ENCODE measurements at regions not wholly inside any gene's neighbourhood (a gene's known extent, or its start where the extent isn't known, plus 50 kb on each side); places are given as distances from the start of the nearest gene placed in this dataset.

DNA sequence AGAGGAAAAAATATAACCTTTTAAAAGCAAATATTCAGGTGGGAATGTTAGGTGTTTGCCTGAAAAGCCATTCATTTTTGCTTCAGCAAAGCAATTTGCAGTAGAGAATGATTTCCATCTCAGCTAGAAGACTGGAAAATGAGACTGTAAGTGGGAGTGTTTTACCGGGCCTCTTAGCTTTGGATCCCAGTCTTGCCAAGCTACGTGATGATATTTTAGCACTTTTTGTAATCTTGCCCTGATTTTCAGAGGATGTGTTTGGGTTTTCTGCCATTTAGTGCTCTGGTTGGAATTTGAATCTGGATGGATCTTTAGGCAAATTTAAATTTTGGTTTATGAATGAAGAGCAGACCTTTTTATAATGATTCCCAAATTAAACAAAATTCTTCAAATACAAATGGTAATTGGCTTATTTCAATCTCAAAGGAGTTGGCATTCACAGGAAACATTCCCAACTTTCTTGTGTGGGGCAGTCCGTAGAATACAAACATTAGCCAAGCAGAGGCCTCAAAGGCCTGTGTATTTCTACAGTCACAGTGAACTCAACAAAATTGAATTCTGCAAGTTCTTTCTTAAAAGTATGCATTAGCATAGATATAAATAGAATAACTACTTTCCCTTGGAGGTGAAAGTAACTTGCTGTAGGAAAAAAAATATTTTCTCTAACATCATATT, 646.4 kb downstream of the CDY2B start:
- DNase-seq, result no peak

DNA sequence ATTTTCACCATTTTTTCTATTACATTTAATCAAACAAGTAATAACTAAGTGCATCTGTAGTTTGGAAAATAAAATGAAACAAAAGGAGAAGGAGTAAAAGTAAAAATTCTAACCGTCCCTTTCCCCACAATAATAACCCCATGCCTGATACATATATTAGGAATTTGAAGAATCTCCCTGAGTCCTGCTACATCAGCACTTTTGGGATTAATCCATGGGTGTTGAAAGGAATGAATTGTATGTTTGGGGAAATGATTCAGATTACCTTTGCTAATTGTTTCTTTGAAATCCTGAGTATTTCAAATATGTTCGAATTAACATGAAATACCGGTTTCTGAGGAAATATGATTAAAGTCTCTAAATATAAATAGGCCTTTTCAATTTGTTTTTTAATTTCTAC, 648.0 kb downstream of the CDY2B start:
- DNase-seq, result no peak

DNA sequence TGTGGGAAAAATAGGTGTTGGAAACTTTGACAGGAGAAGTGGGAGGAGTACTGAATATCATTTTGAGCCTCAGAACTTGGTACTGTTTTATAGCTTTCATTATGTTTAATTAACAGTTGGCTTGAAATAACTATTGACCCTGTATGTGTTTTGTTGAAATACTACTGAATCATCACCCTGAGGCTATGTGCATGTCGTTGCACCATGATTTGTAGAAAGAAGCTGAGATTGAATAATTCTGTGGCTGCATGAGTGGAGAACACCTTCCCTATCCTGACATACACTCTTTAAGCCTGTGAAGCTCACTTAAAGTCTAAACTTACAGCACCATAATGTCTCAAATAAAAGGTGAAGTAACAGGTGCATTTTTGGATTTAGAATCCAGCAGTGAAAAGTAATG, 656.5 kb downstream of the CDY2B start:
- no peak for DNase-seq

DNA sequence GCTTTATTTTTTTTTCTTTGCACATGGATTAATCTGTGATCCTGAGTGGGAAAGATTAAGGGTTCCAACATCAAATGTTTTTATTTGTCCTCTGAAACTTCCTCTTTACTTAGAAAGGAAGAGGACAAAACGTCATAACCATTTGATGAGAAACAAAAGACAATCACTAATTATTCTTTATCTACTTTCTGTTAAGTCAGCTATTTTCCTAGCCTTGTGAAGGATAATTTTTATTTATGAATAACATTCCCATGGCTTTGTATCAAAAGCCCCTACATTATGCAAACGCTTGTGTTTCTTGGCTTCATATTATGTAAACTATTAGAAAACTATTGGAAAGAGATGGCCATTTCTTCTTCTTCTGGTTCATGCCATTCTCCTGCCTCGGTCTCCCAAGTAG, 677.6 kb downstream of the CDY2B start:
- no peak for DNase-seq

DNA sequence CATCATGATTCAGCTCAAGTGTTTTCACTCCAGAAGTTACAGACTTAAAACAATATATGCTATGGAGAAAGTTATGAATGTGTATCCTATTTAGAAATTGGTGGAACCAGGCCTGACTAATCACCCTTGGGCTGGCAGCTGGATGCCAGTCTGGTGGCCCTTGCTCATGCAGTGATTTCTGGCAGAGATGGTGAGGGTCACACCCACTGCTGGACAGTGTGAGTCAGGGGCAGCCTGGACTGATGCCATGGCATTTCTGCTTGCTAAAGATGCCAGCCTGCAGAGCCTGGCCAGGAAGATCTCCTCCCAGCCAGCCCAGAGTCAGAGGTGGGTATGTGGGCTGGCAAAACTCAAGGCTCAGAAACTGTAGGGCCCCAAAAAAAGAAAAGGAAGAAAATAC, 695.7 kb downstream of the CDY2B start:
- no peak for DNase-seq

DNA sequence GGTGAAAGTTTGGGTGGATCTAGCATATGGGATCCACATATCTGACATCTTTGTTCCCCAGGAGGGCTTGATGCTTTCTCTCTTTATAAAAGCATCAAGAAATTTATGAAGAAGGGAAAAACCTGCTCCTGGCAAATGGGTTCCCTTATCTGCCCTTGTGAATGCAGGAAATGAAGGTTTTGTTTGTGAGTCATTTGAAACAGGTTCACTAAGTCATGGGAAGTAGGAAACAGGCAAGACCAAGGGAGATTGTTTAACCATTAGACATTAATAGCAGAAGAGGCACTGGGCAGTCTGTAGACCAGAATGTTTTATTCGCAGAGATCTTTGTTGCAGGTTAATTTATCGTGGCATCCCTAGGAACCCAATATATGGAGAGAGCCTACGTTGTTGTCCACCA, 713.1 kb downstream of the CDY2B start:
- DNase-seq, result no peak

DNA sequence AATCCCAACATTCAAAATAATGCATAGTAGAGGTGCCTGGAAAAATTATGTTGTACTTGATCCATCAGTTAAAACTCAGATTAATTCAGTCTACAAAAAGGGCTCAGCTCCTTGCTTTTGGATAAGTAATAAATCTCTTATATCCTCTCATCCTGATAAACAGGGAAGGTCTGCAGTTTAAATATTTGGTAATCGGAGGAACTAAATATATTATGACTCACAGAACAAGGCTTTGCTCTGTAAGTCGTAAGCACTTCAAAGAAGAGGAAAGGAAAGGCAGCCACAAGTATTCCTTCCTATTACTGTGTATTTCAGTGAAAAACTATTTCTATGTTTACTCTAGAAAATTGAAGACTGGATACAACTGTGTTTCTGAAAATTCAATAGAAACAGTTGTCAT, 757.9 kb downstream of the CDY2B start:
- no peak for DNase-seq

DNA sequence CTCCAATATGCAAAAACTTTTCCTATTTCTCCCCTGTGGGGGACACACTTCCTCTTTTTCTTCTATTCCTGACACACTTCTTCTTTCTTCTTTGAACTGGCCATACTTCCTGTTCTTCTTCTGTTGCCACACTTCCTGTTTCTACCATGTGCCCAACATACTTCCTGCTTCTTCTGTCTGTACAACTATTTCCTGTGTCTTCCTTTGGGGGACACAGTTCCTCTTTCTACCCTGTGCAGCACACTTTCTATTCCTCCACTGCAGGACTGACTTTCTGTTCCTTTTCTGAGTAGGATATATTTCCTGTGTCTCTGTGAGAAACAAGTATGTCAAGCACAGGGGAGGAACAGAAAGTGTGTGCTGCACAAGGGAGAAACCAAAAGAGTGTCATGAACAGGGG, 794.7 kb downstream of the CDY2B start:
- no peak for DNase-seq

DNA sequence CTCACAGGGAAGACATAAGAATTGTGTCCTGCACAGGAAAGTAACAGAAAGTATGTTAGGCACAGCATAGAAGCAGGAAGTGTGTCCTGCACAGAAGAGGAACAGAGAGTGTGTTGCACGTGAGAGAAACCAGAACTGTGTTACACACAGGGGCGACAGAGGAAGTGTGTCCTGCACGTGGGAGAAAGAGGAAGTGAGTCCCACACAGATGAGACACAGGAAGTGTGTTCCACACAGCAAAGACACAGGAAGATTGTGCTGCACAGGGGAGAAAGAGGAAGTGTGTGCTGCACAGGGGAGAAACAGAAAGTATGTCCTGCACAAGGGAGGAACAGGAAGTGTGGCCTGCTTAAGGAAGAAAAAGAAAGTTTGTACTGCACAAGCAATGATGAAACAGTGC, 800.1 kb downstream of the CDY2B start:
- DNase-seq, result no peak

DNA sequence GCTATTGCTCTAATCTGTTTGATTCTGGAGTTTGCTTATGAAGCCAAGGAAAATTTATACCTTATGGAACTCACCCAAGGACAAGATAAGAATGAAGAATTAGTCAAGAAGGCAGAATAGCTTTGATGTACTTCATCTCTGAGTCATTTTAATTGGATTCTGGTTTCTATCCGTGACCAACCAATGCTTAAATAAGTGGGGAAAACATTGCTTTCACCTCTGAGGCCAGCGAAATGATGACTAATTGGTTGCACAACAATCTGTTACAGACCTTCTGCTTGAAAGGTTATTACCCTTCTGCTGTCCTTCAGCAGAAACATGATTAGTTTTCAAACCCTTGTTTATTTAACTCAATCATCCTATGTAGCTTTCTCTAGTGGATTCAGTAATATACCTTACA, 812.7 kb downstream of the CDY2B start:
- DNase-seq, result no peak

DNA sequence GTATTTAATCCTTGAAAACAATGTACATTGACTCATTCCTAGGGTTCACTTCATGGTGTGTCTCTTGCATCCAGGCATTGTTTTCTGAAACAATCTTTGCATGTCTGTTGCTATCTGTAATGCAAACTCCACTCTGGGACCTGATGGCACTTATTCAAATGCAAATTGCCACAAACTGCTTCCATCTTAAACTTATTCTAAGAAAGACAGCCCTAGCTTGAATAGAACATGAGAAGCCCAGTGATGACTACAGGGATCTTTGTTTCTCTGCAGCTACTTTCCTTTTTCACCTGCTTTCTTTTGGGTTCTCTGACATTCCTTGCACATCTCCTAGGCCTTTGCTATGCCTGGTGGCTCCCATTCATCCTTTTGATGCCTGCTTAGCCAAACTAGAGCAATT, 827.0 kb downstream of the CDY2B start:
- no peak for DNase-seq

DNA sequence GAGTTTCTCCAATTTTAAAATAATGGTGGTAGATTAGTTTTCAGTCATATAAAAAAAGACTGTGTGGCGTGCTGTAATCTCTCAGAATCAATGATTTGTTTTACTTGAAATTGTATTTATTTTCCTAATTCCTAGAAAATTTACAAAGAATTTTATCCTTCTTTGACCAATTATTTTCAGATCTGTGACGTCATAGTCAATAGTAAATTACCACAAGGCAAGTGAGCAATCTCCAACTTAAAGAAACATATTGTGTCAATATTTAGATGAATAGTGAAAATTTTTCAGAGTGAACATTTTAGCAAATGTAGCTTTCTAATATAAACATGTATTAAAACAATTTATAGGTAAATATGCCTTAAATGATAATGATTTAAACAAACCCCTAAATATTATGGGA, 829.6 kb downstream of the CDY2B start:
- DNase-seq, result no peak

DNA sequence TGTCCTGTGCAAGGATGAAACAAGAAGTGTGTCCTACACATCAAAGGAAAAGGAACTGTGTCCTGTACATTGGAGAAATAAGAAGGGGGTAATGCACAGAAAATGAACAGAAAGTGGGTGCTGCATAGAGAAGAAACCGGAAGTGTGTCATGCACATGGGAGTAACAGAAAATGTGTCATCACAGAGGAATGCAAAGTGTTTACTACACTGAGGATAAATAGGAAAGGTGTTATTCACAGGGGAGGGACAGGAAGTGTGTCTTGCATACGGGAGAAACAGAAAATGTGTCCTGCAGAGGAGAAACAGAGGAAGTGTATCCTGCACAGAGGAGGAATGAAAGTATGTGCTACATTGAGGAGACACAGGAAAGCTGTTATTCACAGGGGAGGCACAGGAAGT, 834.9 kb downstream of the CDY2B start:
- DNase-seq, result no peak

DNA sequence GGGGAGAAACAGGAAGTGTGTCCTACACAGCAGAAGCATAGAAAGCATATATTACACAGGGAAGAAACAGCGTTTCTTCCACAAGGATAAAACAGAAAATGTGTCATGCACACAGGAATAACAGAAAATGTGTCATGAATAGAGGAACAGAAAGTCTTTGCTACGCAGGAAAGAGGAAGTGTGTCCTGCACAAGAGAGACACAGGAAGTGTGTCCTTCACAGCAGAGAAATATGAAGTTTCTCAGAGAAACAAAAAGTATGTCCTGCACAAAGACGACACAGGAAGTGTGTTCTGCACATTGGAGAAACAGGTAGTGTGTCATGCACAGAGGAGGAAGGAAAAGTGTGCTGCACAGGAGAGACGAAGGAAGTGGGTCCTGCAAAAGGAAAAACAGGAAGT, 835.3 kb downstream of the CDY2B start:
- no peak for DNase-seq

DNA sequence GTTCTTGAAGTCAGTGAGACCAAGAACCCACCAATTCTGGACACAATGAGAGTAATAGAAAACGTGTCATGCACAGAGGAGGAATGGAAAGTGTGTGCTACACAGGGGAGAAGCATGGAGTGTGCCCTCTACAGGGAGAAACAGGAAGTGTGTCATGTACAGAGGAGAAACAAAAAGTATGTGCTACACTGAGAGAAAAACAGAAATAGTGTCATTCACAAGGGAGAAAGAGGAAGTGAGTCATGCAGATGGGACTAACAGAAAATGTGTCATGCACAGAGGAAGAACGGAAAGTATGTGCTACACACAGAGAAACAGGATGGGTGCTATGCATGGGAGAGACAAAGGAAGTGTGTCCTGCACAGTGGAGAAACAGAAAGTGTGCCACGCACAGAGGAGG, 835.7 kb downstream of the CDY2B start:
- DNase-seq, result no peak

DNA sequence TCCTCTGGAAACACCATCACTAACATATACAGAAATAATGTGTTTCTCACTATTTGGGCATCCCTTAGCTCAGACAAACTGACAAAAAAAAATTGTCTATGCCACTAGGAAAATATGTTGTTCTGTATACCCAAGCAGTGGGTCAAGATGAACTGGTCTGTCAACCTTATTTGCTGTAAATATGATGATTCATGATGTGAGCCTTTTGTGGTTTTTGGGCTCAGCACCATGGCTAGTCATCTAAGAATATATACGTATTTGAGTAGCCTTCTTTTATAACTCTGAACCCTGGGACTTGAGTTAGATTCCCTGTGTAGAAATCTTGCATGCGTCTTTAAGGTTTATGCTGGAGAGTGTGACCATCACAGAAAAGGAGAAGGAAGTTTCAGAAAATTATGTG, 841.6 kb downstream of the CDY2B start:
- DNase-seq, result no peak

DNA sequence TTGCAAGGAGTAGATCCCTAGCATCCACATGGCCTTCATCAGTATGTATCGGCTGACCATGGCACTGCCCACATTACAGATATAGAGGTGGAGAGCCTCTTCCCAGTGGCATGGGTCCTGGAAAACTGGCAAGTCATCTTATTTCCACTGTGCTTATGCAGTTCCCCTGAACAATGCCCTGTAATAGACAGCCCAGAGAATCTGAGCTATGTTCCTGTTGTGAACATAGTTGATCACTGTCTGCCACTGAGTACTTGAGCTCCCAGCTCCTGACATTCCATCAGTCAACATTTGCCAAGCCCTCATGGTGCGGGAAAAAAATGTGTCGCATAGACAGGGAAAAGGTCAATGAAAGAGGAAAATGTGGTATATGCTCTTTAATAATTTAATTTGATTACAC, 861.9 kb downstream of the CDY2B start:
- no peak for DNase-seq

DNA sequence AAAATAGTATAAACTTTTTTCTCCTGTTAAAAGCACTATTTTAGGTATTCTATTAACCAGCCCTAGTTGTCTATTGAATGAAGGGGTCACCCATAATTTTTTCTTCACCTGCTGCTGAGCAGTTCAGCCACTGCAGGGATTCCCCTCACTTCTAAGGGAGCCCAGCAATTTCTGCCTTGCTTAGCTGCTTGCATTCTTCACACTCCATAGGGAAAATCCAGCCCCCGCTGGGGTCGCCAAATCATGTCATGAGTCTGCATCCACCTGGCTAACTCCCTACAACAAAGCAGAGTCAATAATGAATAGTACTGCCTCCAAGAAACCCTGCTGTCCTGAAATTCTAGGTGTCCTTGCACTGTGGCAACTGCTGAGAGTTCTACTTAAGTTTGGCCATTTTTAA, 886.5 kb downstream of the CDY2B start:
- DNase-seq, result no peak

DNA sequence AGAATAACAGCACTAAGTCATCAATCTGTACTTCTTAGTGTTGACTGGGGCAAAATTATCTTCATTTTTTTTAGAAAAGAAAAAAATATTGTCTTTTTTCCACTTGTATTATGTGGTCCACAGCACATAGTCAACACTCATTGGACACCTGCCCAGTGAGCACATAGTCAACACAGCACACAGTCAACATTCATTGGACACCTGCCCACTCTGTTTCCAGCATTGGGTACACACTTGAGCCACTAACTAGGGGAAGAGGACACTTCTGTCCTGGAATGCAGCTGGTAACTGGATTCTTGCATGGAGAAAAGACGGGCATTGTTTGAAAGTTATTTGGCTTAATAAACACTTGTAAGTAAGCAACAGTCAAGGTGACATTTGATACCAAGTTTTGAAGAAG, 898.2 kb downstream of the CDY2B start:
- no peak for DNase-seq

DNA sequence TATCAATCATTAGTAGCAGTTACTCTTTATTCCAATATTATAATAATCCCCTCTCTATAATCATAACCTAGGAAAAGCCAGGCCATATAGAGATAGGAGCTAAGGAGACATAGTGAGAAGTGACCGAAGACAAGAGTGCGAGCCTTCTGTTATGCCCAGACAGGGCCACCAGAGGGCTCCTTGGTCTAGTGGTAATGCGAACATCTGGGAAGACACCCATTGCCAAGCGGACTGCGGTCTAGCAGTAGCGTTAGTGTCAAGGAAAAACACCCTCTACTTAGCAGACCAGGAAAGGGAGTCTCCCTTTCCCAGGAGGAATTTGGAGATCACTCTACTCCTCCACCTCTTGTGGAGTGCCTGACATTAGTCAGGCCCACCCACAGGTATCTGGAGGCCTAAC, 920.9 kb downstream of the CDY2B start:
- DNase-seq, result no peak

DNA sequence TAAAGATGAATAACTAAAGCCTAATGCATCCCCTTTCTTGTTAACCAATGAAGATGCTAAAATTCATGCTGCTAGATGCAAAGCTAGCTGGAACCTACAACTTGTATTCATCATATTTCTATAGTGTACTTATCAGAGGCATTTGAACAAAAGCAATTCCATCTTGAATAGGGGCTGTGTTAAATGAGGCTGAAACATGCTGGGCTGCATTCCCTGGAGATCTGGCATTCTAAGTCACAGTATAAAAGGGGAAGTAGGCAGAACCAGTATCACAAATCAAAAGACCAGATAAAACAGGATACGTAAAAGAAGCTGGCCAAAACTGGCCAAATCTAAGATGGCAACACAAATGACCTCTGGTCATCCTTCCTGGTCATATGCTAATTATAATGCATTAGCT, 932.8 kb downstream of the CDY2B start:
- DNase-seq, result no peak
